ENCODE measurements at regions not wholly inside any gene's neighbourhood (a gene's known extent, or its start where the extent isn't known, plus 50 kb on each side); places are given as distances from the start of the nearest gene placed in this dataset.

GRCh38 chr5:111810112-111810511 is 53.1 kb upstream of the NREP start:
- no peak overlapping the region for H3K4me3 ChIP-seq (replicated peaks; ENCODE audit: low read depth, low read length)
- H3K27me3 ChIP-seq (replicated peaks; ENCODE audit: control insufficient read depth, insufficient read depth, low read length), result no peaks in the 10 kb centered on the region
- TF ChIP-seq CTCF (IDR thresholded peaks at IDR 0.05; ENCODE audit: insufficient read depth, low read length, poor library complexity, severe bottlenecking), result no peak
- no peak for DNase-seq (ENCODE audit: extremely low read depth, insufficient read length)
- no peaks in the 10 kb centered on the region for H3K36me3 ChIP-seq (ENCODE audit: control insufficient read depth, insufficient read depth, low read length)
